Neural progenitor cell (in vitro differentiated cells): ENCODE measurements at regions not wholly inside any gene's neighbourhood (a gene's known extent, or its start where the extent isn't known, plus 50 kb on each side); places are given as distances from the start of the nearest gene placed in this dataset.
A peak's percentile ranks its signal among the peaks of the same experiment; 100 is the strongest.

Experiments
- DNase-seq: peaks from one replicate; pipeline ENCODE4 v3.0.0-alpha.2; 2016; ENCODE audit warnings: low spot score
- H2AFZ ChIP-seq: fragments of 200-600 bp; sonication (generic); replicated peaks from 2 replicates; pipeline ENCODE4 v1.6.1; 2016; ENCODE audit warnings: antibody characterized with exemption
- H3F3A ChIP-seq: fragments of 200-600 bp; sonication (generic); 2 replicates; pipeline ENCODE4 v1.6.1; 2016; ENCODE audit warnings: antibody characterized with exemption, low read depth
- H3K27ac ChIP-seq: fragments of 200-600 bp; sonication (generic); 2 replicates; pipeline ENCODE4 v1.5.1; 2016; ENCODE audit warnings: mild to moderate bottlenecking
- H3K27me3 ChIP-seq: fragments of 200-600 bp; sonication (generic); 2 replicates; pipeline ENCODE4 v1.6.1; 2016; ENCODE audit warnings: mild to moderate bottlenecking, moderate library complexity
- H3K36me3 ChIP-seq: fragments of 200-600 bp; sonication (generic); 2 replicates; pipeline ENCODE4 v1.5.1; 2016
- H3K4me1 ChIP-seq: fragments of 200-600 bp; sonication (generic); 2 replicates; pipeline ENCODE4 v1.6.1; 2016; ENCODE audit warnings: mixed run types
- H3K4me2 ChIP-seq: fragments of 200-600 bp; sonication (generic); 2 replicates; pipeline ENCODE4 v1.6.1; 2016
- H3K4me3 ChIP-seq: fragments of 200-600 bp; sonication (generic); 2 replicates; pipeline ENCODE4 v1.5.1; 2016
- H3K79me2 ChIP-seq: fragments of 200-600 bp; sonication (generic); 2 replicates; pipeline ENCODE4 v1.6.1; 2016; ENCODE audit warnings: low read depth
- H3K9ac ChIP-seq: fragments of 200-600 bp; sonication (generic); 2 replicates; pipeline ENCODE4 v1.6.1; 2016
- H3K9me3 ChIP-seq: fragments of 200-600 bp; sonication (generic); 2 replicates; pipeline ENCODE4 v1.5.1; 2016; ENCODE audit warnings: low read depth
- H4K20me1 ChIP-seq: fragments of 200-600 bp; sonication (generic); 2 replicates; pipeline ENCODE4 v1.6.1; 2016; ENCODE audit warnings: low read depth
- H3K27ac Mint-ChIP-seq: 3 replicates; pipeline ENCODE4 v1.8.0; 2021; ENCODE audit warnings: mixed read lengths
- H3K27me3 Mint-ChIP-seq: 2 replicates; pipeline ENCODE4 v1.8.0; 2022; ENCODE audit warnings: low read depth, mild to moderate bottlenecking, inconsistent platforms, moderate library complexity, mixed read lengths; ENCODE audit not compliant: insufficient read depth
- H3K36me3 Mint-ChIP-seq: 3 replicates; pipeline ENCODE4 v1.8.0; 2021; ENCODE audit warnings: mixed read lengths
- H3K4me1 Mint-ChIP-seq: 3 replicates; pipeline ENCODE4 v1.8.0; 2021; ENCODE audit warnings: mixed read lengths
- H3K4me3 Mint-ChIP-seq: 3 replicates; pipeline ENCODE4 v1.8.0; 2021; ENCODE audit warnings: mild to moderate bottlenecking, moderate library complexity, mixed read lengths
- H3K9me3 Mint-ChIP-seq: 3 replicates; pipeline ENCODE4 v1.8.0; 2020; ENCODE audit warnings: mixed read lengths
- CTCF ChIP-seq: fragments of 200-600 bp; sonication (generic); IDR thresholded peaks from 2 replicates; pipeline ENCODE4 v1.5.1; 2017; ENCODE audit warnings: antibody characterized with exemption, mild to moderate bottlenecking
- EZH2 ChIP-seq: fragments of 200-600 bp; sonication (generic); IDR thresholded peaks from 2 replicates; pipeline ENCODE4 v1.6.1; 2017; ENCODE audit warnings: antibody characterized with exemption, mild to moderate bottlenecking, moderate library complexity
- EZH2phosphoT487 ChIP-seq: fragments of 200-600 bp; sonication (generic); IDR thresholded peaks from 2 replicates; pipeline ENCODE4 v1.6.1; 2017; ENCODE audit warnings: antibody characterized with exemption

GRCh38 chr2:176961775-176962619 is 250.6 kb upstream of the HNRNPA3 start:
- Histone ChIP-seq H3K27me3 (no peaks in the 10 kb centered on the region), H4K20me1 (no peaks in the 10 kb centered on the region), H3K4me2 (no peak overlapping the region), H3K79me2 (no peaks in the 10 kb centered on the region), H3F3A (no peaks in the 10 kb centered on the region), H2AFZ (no peak overlapping the region), H3K4me1 (peaks cover 18% of the 10 kb centered on the region), H3K27ac (no peak overlapping the region), H3K9ac (no peak overlapping the region), H3K9me3 (no peaks in the 10 kb centered on the region), H3K4me3 (no peak overlapping the region), H3K36me3 (no peaks in the 10 kb centered on the region)
- Mint-ChIP-seq H3K36me3 (no peaks in the 10 kb centered on the region), H3K4me1 (peaks cover 15% of the 10 kb centered on the region), H3K27me3 (no peaks in the 10 kb centered on the region), H3K9me3 (no peaks in the 10 kb centered on the region), H3K27ac (no peak overlapping the region), H3K4me3 (no peak overlapping the region)
- no peak for DNase-seq
- no peak for TF ChIP-seq EZH2phosphoT487
- no peak for TF ChIP-seq EZH2

- Histone ChIP-seq H3K79me2 (no peaks in the 10 kb centered on the region), H2AFZ (no peak overlapping the region), H3K9ac (no peak overlapping the region), H4K20me1 (no peaks in the 10 kb centered on the region), H3K27ac (no peak overlapping the region), H3K4me2 (no peak overlapping the region), H3K9me3 (no peaks in the 10 kb centered on the region), H3K4me3 (no peak overlapping the region), H3K27me3 (no peaks in the 10 kb centered on the region), H3K4me1 (peaks cover 18% of the 10 kb centered on the region), H3K36me3 (no peaks in the 10 kb centered on the region), H3F3A (no peaks in the 10 kb centered on the region)
- no peak overlapping the region for H3K27ac Mint-ChIP-seq
- no peaks in the 10 kb centered on the region for H3K36me3 Mint-ChIP-seq
- peaks cover 15% of the 10 kb centered on the region for H3K4me1 Mint-ChIP-seq
- H3K4me3 Mint-ChIP-seq: no peak overlapping the region
- DNase-seq: no peak
- H3K9me3 Mint-ChIP-seq: no peaks in the 10 kb centered on the region
- TF ChIP-seq EZH2phosphoT487: no peak
- no peaks in the 10 kb centered on the region for H3K27me3 Mint-ChIP-seq
These were observed 248.9 kb upstream of the HNRNPA3 start for GRCh38 chr2:176963568-176964287.

- H3K4me3 ChIP-seq: no peak overlapping the region
- Mint-ChIP-seq H3K4me3 (no peak overlapping the region), H3K27me3 (peaks cover 4% of the 10 kb centered on the region), H3K9me3 (no peaks in the 10 kb centered on the region), H3K4me1 (no peaks in the 10 kb centered on the region), H3K36me3 (no peaks in the 10 kb centered on the region), H3K27ac (no peak overlapping the region)
- H3F3A ChIP-seq: no peaks in the 10 kb centered on the region
- H3K9me3 ChIP-seq: no peaks in the 10 kb centered on the region
- no peaks in the 10 kb centered on the region for H3K27me3 ChIP-seq
- no peak for DNase-seq
- no peaks in the 10 kb centered on the region for H3K36me3 ChIP-seq
- no peak overlapping the region for H3K4me2 ChIP-seq
- no peaks in the 10 kb centered on the region for H4K20me1 ChIP-seq
- TF ChIP-seq EZH2: no peak
- no peak for TF ChIP-seq CTCF
- no peak for TF ChIP-seq EZH2phosphoT487
- H3K27ac ChIP-seq: no peak overlapping the region
- H2AFZ ChIP-seq: no peak overlapping the region
- no peaks in the 10 kb centered on the region for H3K79me2 ChIP-seq
- H3K9ac ChIP-seq: no peak overlapping the region
- no peaks in the 10 kb centered on the region for H3K4me1 ChIP-seq
These were observed 244.6 kb upstream of the HNRNPA3 start for GRCh38 chr2:176967911-176968450.

- TF ChIP-seq EZH2phosphoT487 (no peak), EZH2 (no peak), CTCF (no peak)
- Mint-ChIP-seq H3K4me1 (no peaks in the 10 kb centered on the region), H3K27ac (no peak overlapping the region), H3K27me3 (peaks cover 4% of the 10 kb centered on the region), H3K9me3 (no peaks in the 10 kb centered on the region), H3K4me3 (no peak overlapping the region), H3K36me3 (no peaks in the 10 kb centered on the region)
- DNase-seq: no peak
- Histone ChIP-seq H3K36me3 (no peaks in the 10 kb centered on the region), H3K9ac (no peak overlapping the region), H3K27ac (no peak overlapping the region), H3F3A (no peaks in the 10 kb centered on the region), H3K4me2 (no peak overlapping the region), H2AFZ (peak overlapping the region; percentile 12), H4K20me1 (no peaks in the 10 kb centered on the region), H3K4me1 (no peaks in the 10 kb centered on the region), H3K79me2 (no peaks in the 10 kb centered on the region), H3K4me3 (no peak overlapping the region), H3K27me3 (no peaks in the 10 kb centered on the region), H3K9me3 (no peaks in the 10 kb centered on the region)
These were observed 242.8 kb upstream of the HNRNPA3 start for GRCh38 chr2:176969642-176970359.
